Keratinocyte (primary cell): ENCODE measurements at regions not wholly inside any gene's neighbourhood (a gene's known extent, or its start where the extent isn't known, plus 50 kb on each side); places are given as distances from the start of the nearest gene placed in this dataset.

Source experiments
- DNase-seq: peaks from one replicate; pipeline ENCODE4 v3.0.0-alpha.2; 2011; ENCODE audit warnings: low read depth, missing footprints, low spot score
- FAIRE-seq: peaks from 2 replicates; lab custom pipeline; 2011; peaks lifted over from hg19 to GRCh38; lab: Jason Lieb, UNC
- H2AFZ ChIP-seq: 2 replicates; pipeline ENCODE4 v1.6.0; 2012; ENCODE audit warnings: low read length, control low read depth, inconsistent platforms; ENCODE audit not compliant: control insufficient read depth
- H3K27ac ChIP-seq: 2 replicates; pipeline ENCODE4 v1.5.1; 2011; ENCODE audit warnings: low read length; ENCODE audit not compliant: control insufficient read depth, insufficient read depth
- H3K27me3 ChIP-seq: 3 replicates; pipeline ENCODE4 v1.6.0; 2011; ENCODE audit warnings: low read length; ENCODE audit not compliant: control insufficient read depth, insufficient read depth; ENCODE audit errors: extremely low read depth
- H3K36me3 ChIP-seq, 2 experiments: 2 replicates in 1 of 2; 3 replicates in 1 of 2; pipeline ENCODE4 v1.5.1; 2011; ENCODE audit warnings: low read length in 2 of 2, mild to moderate bottlenecking in 1 of 2; ENCODE audit not compliant: control insufficient read depth in 2 of 2, insufficient read depth in 2 of 2; ENCODE audit errors: extremely low read depth in 1 of 2
- H3K4me1 ChIP-seq: 3 replicates; pipeline ENCODE4 v1.5.1; 2011; ENCODE audit warnings: low read length; ENCODE audit not compliant: control insufficient read depth, insufficient read depth; ENCODE audit errors: extremely low read depth
- H3K4me2 ChIP-seq: 3 replicates; pipeline ENCODE4 v1.6.0; 2011; ENCODE audit warnings: low read depth, low read length; ENCODE audit not compliant: control insufficient read depth, insufficient read depth; ENCODE audit errors: extremely low read depth
- H3K4me3 ChIP-seq, 3 experiments: fragments of 200-600 bp in 1 of 3; sonication (generic) in 1 of 3; 2 replicates in 2 of 3; 3 replicates in 1 of 3; pipeline ENCODE4 v1.5.1; 2011 to 2016; ENCODE audit warnings: low read length in 3 of 3, mild to moderate bottlenecking in 3 of 3, control low read depth in 2 of 3, inconsistent platforms in 1 of 3, low read depth in 1 of 3, mixed read lengths in 1 of 3, mixed run types in 1 of 3, moderate library complexity in 1 of 3; ENCODE audit not compliant: control insufficient read depth in 2 of 3, insufficient read depth in 2 of 3; ENCODE audit errors: extremely low read depth in 1 of 3
- H3K79me2 ChIP-seq: 2 replicates; pipeline ENCODE4 v1.6.0; 2012; ENCODE audit warnings: low read length; ENCODE audit not compliant: control insufficient read depth, insufficient read depth
- H3K9ac ChIP-seq: 3 replicates; pipeline ENCODE4 v1.6.0; 2011; ENCODE audit warnings: low read length; ENCODE audit not compliant: control insufficient read depth, insufficient read depth; ENCODE audit errors: extremely low read depth
- H3K9me1 ChIP-seq: 3 replicates; pipeline ENCODE4 v1.6.0; 2011; ENCODE audit warnings: low read length; ENCODE audit not compliant: control insufficient read depth, insufficient read depth; ENCODE audit errors: extremely low read depth
- H3K9me3 ChIP-seq: 2 replicates; pipeline ENCODE4 v1.5.1; 2012; ENCODE audit warnings: low read depth, low read length; ENCODE audit not compliant: control insufficient read depth
- H4K20me1 ChIP-seq: 3 replicates; pipeline ENCODE4 v1.6.0; 2011; ENCODE audit warnings: low read length; ENCODE audit not compliant: control insufficient read depth, insufficient read depth; ENCODE audit errors: extremely low read depth
- EZH2 ChIP-seq: IDR thresholded peaks from one replicate; pipeline ENCODE4 v1.6.1; 2012; ENCODE audit warnings: inconsistent platforms, mild to moderate bottlenecking, low read length, moderate library complexity
- dilution Hi-C: fragments of 300-500 bp; cut with MboI; formaldehyde crosslinking; loops from one replicate; pipeline ENCODE4 v1.7.0; 2020; ENCODE audit warnings: low sequenced_read_pairs; ENCODE audit not compliant: extremely low pct_ligation_motif_present
- TF ChIP-seq, protein P1 (sequence below), 3 experiments: IDR thresholded peaks in 1 of 3; conservative IDR thresholded peaks in 1 of 3; optimal IDR thresholded peaks in 1 of 3; 2 replicates in 2 of 3; 3 replicates in 1 of 3; pipeline versions ENCODE3 to v1.5.1; 2011; ENCODE audit warnings: low read length in 3 of 3, mild to moderate bottlenecking in 3 of 3, moderate library complexity in 2 of 3, control low read depth in 1 of 3, inconsistent platforms in 1 of 3; ENCODE audit not compliant: insufficient read depth in 2 of 3; ENCODE audit errors: extremely low read depth in 1 of 3

DNA sequence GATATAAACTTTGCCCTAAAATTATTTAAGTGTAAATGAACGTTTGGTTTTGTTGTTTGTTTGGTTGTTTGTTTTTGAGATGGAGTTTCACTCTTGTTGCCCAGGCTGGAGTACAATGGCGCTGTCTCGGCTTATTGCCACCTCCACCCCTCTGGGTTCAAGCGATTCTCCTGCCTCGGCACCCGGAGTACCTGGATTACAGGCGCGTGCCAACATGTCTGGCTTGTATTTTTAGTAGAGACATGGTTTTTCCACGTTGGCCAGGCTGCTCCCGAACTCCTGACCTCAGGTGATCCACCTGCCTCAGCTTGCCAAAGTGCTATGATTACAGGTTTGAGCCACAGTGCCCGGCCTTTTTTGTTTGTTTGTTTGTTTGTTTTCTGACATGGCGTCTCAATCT is 87.9 kb upstream of the CHD2 start:
- peaks cover 2% of the 10 kb centered on the region for H3K79me2 ChIP-seq
- H3K27ac ChIP-seq, result peak overlapping the region; percentile 99
- DNase-seq (no peak), FAIRE-seq (no peak)
- peak overlapping the region; percentile 100 for H3K4me2 ChIP-seq
- no peaks in the 10 kb centered on the region for H3K36me3 ChIP-seq
- no peaks in the 10 kb centered on the region for H3K9me1 ChIP-seq
- H2AFZ ChIP-seq, result peak overlapping the region; percentile 81
- no peak for TF ChIP-seq EZH2
- TF ChIP-seq, protein P1, sequence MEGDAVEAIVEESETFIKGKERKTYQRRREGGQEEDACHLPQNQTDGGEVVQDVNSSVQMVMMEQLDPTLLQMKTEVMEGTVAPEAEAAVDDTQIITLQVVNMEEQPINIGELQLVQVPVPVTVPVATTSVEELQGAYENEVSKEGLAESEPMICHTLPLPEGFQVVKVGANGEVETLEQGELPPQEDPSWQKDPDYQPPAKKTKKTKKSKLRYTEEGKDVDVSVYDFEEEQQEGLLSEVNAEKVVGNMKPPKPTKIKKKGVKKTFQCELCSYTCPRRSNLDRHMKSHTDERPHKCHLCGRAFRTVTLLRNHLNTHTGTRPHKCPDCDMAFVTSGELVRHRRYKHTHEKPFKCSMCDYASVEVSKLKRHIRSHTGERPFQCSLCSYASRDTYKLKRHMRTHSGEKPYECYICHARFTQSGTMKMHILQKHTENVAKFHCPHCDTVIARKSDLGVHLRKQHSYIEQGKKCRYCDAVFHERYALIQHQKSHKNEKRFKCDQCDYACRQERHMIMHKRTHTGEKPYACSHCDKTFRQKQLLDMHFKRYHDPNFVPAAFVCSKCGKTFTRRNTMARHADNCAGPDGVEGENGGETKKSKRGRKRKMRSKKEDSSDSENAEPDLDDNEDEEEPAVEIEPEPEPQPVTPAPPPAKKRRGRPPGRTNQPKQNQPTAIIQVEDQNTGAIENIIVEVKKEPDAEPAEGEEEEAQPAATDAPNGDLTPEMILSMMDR (optimal IDR thresholded peaks at IDR 0.05 in 1 of 3, IDR thresholded peaks at IDR 0.05 in 1 of 3, conservative IDR thresholded peaks at IDR 0.05 in 1 of 3; ENCODE audit: extremely low read depth in 1 of 3, insufficient read depth in 2 of 3, low read length in 3 of 3), result no peak
- H4K20me1 ChIP-seq, result no peaks in the 10 kb centered on the region
- H3K4me1 ChIP-seq, result peaks cover 31% of the 10 kb centered on the region
- no peaks in the 10 kb centered on the region for H3K9me3 ChIP-seq
- H3K9ac ChIP-seq, result peak overlapping the region; percentile 97
- peak overlapping the region in 2 of 3 experiments; percentile 81 to 84 for H3K4me3 ChIP-seq
- dilution Hi-C loops, result loop anchor here (25.0 kb wide), 1 partner anchor 100 kb away; the partner anchor contains the start of gene CHD2
- H3K27me3 ChIP-seq, result no peaks in the 10 kb centered on the region

DNA sequence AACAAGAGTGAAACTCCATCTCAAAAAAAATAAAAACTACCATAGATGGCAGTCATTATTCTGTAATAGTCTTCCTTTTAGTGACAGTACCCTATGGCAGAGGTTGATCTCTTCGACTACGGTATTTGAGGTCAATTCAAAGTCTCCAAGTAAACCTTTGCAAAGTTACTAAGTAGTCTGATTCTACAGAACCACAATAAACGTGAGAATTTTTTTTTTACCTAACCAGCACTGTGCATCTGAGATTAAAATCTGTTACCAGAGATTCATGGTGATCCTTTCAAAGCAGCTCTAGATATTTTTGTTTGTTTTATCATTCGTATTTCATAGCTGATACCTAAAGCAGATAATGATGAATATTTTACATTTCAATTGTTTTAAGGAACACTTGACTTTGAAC is 86.6 kb upstream of the CHD2 start:
- Histone ChIP-seq H2AFZ (no peak overlapping the region), H3K79me2 (no peaks in the 10 kb centered on the region), H3K4me1 (peaks cover 37% of the 10 kb centered on the region), H3K9ac (no peak overlapping the region), H3K4me3 (no peak overlapping the region), H3K9me1 (no peaks in the 10 kb centered on the region), H3K27ac (no peak overlapping the region), H4K20me1 (no peaks in the 10 kb centered on the region), H3K36me3 (no peaks in the 10 kb centered on the region), H3K9me3 (no peaks in the 10 kb centered on the region), H3K4me2 (no peak overlapping the region), H3K27me3 (no peaks in the 10 kb centered on the region)
- FAIRE-seq (no peak), DNase-seq (no peak)
- dilution Hi-C loops, result loop anchor here (25.0 kb wide), 1 partner anchor 99 kb away; the partner anchor contains the start of gene CHD2
- TF ChIP-seq, protein P1 (optimal IDR thresholded peaks at IDR 0.05 in 1 of 3, IDR thresholded peaks at IDR 0.05 in 1 of 3, conservative IDR thresholded peaks at IDR 0.05 in 1 of 3; ENCODE audit: extremely low read depth in 1 of 3, insufficient read depth in 2 of 3, low read length in 3 of 3), result no peak
